Liver (tissue), 8 donors: ENCODE measurements at regions not wholly inside any gene's neighbourhood (a gene's known extent, or its start where the extent isn't known, plus 50 kb on each side); places are given as distances from the start of the nearest gene placed in this dataset.

Source experiments
- DNase-seq: peaks from one replicate; pipeline ENCODE4 v3.0.0-alpha.2; 2017; ENCODE audit warnings: low spot score
- H3K27ac ChIP-seq, 2 donors: one replicate each; pipeline ENCODE4 v1.7.0; 2013; ENCODE audit warnings: inconsistent platforms in 2 of 2, low read length in 2 of 2, control low read depth in 1 of 2, low read depth in 1 of 2, mild to moderate bottlenecking in 1 of 2
- H3K27me3 ChIP-seq, 4 donors: one replicate each; pipeline versions ENCODE4 v1.6.1 to v1.7.0; 2013; ENCODE audit warnings: low read length in 3 of 4, inconsistent platforms in 1 of 4, mild to moderate bottlenecking in 1 of 4, moderate library complexity in 1 of 4; ENCODE audit not compliant: control insufficient read depth in 4 of 4, insufficient read depth in 4 of 4
- H3K36me3 ChIP-seq, 4 donors: one replicate each; pipeline versions ENCODE4 v1.6.1 to v1.7.0; 2013; ENCODE audit warnings: low read length in 3 of 4, mild to moderate bottlenecking in 3 of 4, low read depth in 1 of 4, moderate library complexity in 1 of 4; ENCODE audit not compliant: control insufficient read depth in 4 of 4, insufficient read depth in 3 of 4
- H3K4me1 ChIP-seq, 4 donors: one replicate each; pipeline versions ENCODE4 v1.6.1 to v1.7.0; 2013; ENCODE audit warnings: low read length in 3 of 4, mild to moderate bottlenecking in 3 of 4, moderate library complexity in 1 of 4; ENCODE audit not compliant: control insufficient read depth in 4 of 4, insufficient read depth in 4 of 4
- H3K4me3 ChIP-seq, 3 donors: one replicate each; pipeline versions ENCODE4 v1.6.1 to v1.7.0; 2013; ENCODE audit warnings: low read length in 3 of 3, control low read depth in 1 of 3, low read depth in 1 of 3, mild to moderate bottlenecking in 1 of 3
- H3K9ac ChIP-seq, 2 donors: one replicate each; pipeline ENCODE4 v1.7.0; 2013; ENCODE audit warnings: low read length in 2 of 2, mild to moderate bottlenecking in 2 of 2, moderate library complexity in 2 of 2, control low read depth in 1 of 2, low read depth in 1 of 2
- H3K9me3 ChIP-seq, 4 donors: one replicate each; pipeline versions ENCODE4 v1.6.1 to v1.7.0; 2013; ENCODE audit warnings: low read length in 3 of 4; ENCODE audit not compliant: control insufficient read depth in 4 of 4
- ATF3 ChIP-seq: IDR thresholded peaks from 2 replicates; pipeline ENCODE4 v1.6.1; 2016; ENCODE audit warnings: antibody characterized with exemption
- CTCF ChIP-seq: fragments of 150-350 bp; IDR thresholded peaks from 2 replicates; pipeline ENCODE4 v1.5.1; 2017; ENCODE audit warnings: improper control_type of control experiment, low read depth, low read length; ENCODE audit not compliant: missing input control
- EGR1 ChIP-seq, 2 donors: IDR thresholded peaks; 2 replicates each; pipeline ENCODE4 v1.6.1; 2016 to 2018; ENCODE audit warnings: antibody characterized with exemption in 2 of 2, low read depth in 2 of 2
- FOXA1 ChIP-seq: IDR thresholded peaks from 2 replicates; pipeline ENCODE4 v1.6.1; 2016; ENCODE audit warnings: antibody characterized with exemption
- GABPA ChIP-seq, 2 donors: IDR thresholded peaks in 1 of 2; conservative IDR thresholded peaks in 1 of 2; 2 replicates each; pipeline ENCODE4 v1.6.1; 2016; ENCODE audit warnings: antibody characterized with exemption in 2 of 2, mild to moderate bottlenecking in 1 of 2, moderate library complexity in 1 of 2
- HNF4A ChIP-seq, 2 donors: conservative IDR thresholded peaks; 2 replicates each; pipeline ENCODE4 v1.6.1; 2016; ENCODE audit warnings: antibody characterized with exemption in 2 of 2, mild to moderate bottlenecking in 2 of 2
- HNF4G ChIP-seq: IDR thresholded peaks from 2 replicates; pipeline ENCODE4 v1.6.1; 2016; ENCODE audit warnings: antibody characterized with exemption
- JUND ChIP-seq, 2 donors: IDR thresholded peaks; 2 replicates each; pipeline ENCODE4 v1.6.1; 2016; ENCODE audit warnings: antibody characterized with exemption in 2 of 2
- MAX ChIP-seq: IDR thresholded peaks from 2 replicates; pipeline ENCODE4 v1.6.1; 2016; ENCODE audit warnings: antibody characterized with exemption
- NR2F2 ChIP-seq: IDR thresholded peaks from 2 replicates; pipeline ENCODE4 v1.6.1; 2016; ENCODE audit warnings: antibody characterized with exemption
- RAD21 ChIP-seq, 2 donors: IDR thresholded peaks; 2 replicates each; pipeline ENCODE4 v1.6.1; 2016; ENCODE audit warnings: antibody characterized with exemption in 2 of 2, mild to moderate bottlenecking in 2 of 2
- REST ChIP-seq: IDR thresholded peaks from 2 replicates; pipeline ENCODE4 v1.6.1; 2016; ENCODE audit warnings: antibody characterized with exemption, mild to moderate bottlenecking
- RXRA ChIP-seq, 2 donors: IDR thresholded peaks; 2 replicates each; pipeline ENCODE4 v1.6.1; 2017 to 2018; ENCODE audit warnings: antibody characterized with exemption in 2 of 2, mild to moderate bottlenecking in 1 of 2
- SP1 ChIP-seq: IDR thresholded peaks from 2 replicates; pipeline ENCODE4 v1.6.1; 2018; ENCODE audit warnings: antibody characterized with exemption, mild to moderate bottlenecking
- TAF1 ChIP-seq: conservative IDR thresholded peaks from 2 replicates; pipeline ENCODE4 v1.6.1; 2016; ENCODE audit warnings: antibody characterized with exemption, mild to moderate bottlenecking
- YY1 ChIP-seq: IDR thresholded peaks from 2 replicates; pipeline ENCODE4 v1.6.1; 2016; ENCODE audit warnings: antibody characterized with exemption, mild to moderate bottlenecking
- WGBS: extraction: QIAGEN DNeasy Blood & Tissue Kit; methylation state at CpG from one replicate; pipeline ENCODE4 v1.1.7; 2013; 5-methylcytosine and 5-hydroxymethylcytosine counted together
- donor health status: healthy.
- donor health status: healthy.
- donor health status: healthy.
- donor health status: healthy.
- donor health status: healthy.

GRCh38 chr2:49288902-49289700 is 134.8 kb upstream of the FSHR start:
- Histone ChIP-seq H3K36me3 (no peaks in the 10 kb centered on the region), H3K9me3 (no peaks in the 10 kb centered on the region), H3K4me3 (no peak overlapping the region), H3K27ac (no peak overlapping the region), H3K9ac (no peak overlapping the region), H3K27me3 (no peaks in the 10 kb centered on the region), H3K4me1 (peaks cover 0 to 4% (median 0%) of the 10 kb centered on the region in 4 donors)
- WGBS = 40% methylated on average over 2 of the region's 2 CpGs
- no peak for DNase-seq
- TF ChIP-seq RAD21 (IDR thresholded peaks at IDR 0.05) = no peak
- no peak for TF ChIP-seq GABPA (IDR thresholded peaks at IDR 0.05 in 1 of 2, conservative IDR thresholded peaks at IDR 0.05 in 1 of 2)
- TF ChIP-seq NR2F2 = no peak
- TF ChIP-seq HNF4A (conservative IDR thresholded peaks at IDR 0.05) = no peak
- no peak for TF ChIP-seq RXRA (IDR thresholded peaks at IDR 0.05)
- no peak for TF ChIP-seq TAF1
- no peak for TF ChIP-seq YY1
- no peak for TF ChIP-seq FOXA1
- no peak for TF ChIP-seq MAX
- TF ChIP-seq ATF3 = no peak
- no peak for TF ChIP-seq CTCF
- no peak for TF ChIP-seq EGR1 (IDR thresholded peaks at IDR 0.05; ENCODE audit: low read depth in 2 of 2)
- no peak for TF ChIP-seq HNF4G
- TF ChIP-seq SP1 = no peak
- TF ChIP-seq REST = no peak
- TF ChIP-seq JUND (IDR thresholded peaks at IDR 0.05) = no peak

- TF ChIP-seq YY1 = no peak
- TF ChIP-seq ATF3 = no peak
- TF ChIP-seq HNF4G = no peak
- TF ChIP-seq SP1 = no peak
- 78% methylated on average over 3 of the region's 3 CpGs for WGBS
- no peak overlapping the region for H3K4me3 ChIP-seq
These were observed 133.9 kb upstream of the FSHR start for GRCh38 chr2:49288113-49288705.

More at GRCh38 chr2:49288113-49288705, 133.9 kb upstream of the FSHR start:
- DNase-seq = no peak
- Histone ChIP-seq H3K9me3 (no peaks in the 10 kb centered on the region), H3K27me3 (no peaks in the 10 kb centered on the region), H3K9ac (no peak overlapping the region), H3K27ac (no peak overlapping the region), H3K4me1 (peaks cover 0 to 4% (median 0%) of the 10 kb centered on the region in 4 donors), H3K36me3 (no peaks in the 10 kb centered on the region)
